H1 (cell line): ENCODE measurements at regions not wholly inside any gene's neighbourhood (a gene's known extent, or its start where the extent isn't known, plus 50 kb on each side); places are given as distances from the start of the nearest gene placed in this dataset.

Experiments used
- BRCA1 ChIP-seq: IDR thresholded peaks from 2 replicates; pipeline ENCODE4 v1.6.1; 2012; ENCODE audit warnings: low read depth, low read length, improper control_type of control experiment
- CTBP2 ChIP-seq: IDR thresholded peaks from 2 replicates; pipeline ENCODE4 v1.7.0; 2011; ENCODE audit warnings: borderline replicate concordance, mild to moderate bottlenecking, moderate library complexity, mixed read lengths, low read length; ENCODE audit not compliant: insufficient read depth, insufficient read length
- JUND ChIP-seq: IDR thresholded peaks from 2 replicates; pipeline ENCODE4 v1.6.1; 2011; ENCODE audit warnings: mild to moderate bottlenecking, improper control_type of control experiment, low read length
- RNF2 ChIP-seq: fragments of 200-900, 300-1000 bp; sonication (generic); IDR thresholded peaks from 2 replicates; pipeline ENCODE4 v1.7.1; 2016; ENCODE audit warnings: borderline replicate concordance, low read depth, mild to moderate bottlenecking, antibody characterized with exemption, low read length; ENCODE audit not compliant: poor library complexity, severe bottlenecking; ENCODE audit errors: missing control alignments
- SIX5 ChIP-seq: IDR thresholded peaks from 2 replicates; pipeline ENCODE4 v1.6.1; 2011; ENCODE audit warnings: mild to moderate bottlenecking, low read depth, low read length
- TF ChIP-seq, protein P1 (sequence below): IDR thresholded peaks from 2 replicates; pipeline ENCODE4 v1.6.1; 2011; ENCODE audit warnings: low read depth, mild to moderate bottlenecking, low read length; ENCODE audit not compliant: insufficient read depth

DNA sequence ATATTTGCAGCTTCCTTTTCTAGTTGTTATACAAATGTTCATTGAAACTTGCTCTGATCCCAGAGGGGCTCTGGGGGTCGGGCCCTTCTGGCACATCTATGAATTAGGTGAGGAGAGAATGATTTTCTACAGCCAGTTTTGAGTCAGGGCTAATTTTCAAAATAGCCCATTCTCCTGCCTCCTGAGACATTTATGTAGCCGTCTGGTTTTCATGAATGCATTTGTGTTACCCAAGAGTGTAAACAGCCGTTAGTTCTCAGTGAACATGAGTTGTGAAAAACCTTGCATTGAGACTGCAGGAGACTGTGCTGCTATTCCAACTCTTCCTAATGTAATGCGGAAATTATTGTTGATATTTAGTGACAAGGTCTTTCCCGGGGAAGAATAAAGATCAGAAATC lies 122.5 kb downstream of the ICOS start (continued):
- TF ChIP-seq RNF2 (no peak), SIX5 (no peak), JUND (no peak), CTBP2 (no peak), BRCA1 (no peak)
- TF ChIP-seq, protein P1, sequence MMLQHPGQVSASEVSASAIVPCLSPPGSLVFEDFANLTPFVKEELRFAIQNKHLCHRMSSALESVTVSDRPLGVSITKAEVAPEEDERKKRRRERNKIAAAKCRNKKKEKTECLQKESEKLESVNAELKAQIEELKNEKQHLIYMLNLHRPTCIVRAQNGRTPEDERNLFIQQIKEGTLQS = no peak
